ENCODE measurements at regions not wholly inside any gene's neighbourhood (a gene's known extent, or its start where the extent isn't known, plus 50 kb on each side); places are given as distances from the start of the nearest gene placed in this dataset.

DNA sequence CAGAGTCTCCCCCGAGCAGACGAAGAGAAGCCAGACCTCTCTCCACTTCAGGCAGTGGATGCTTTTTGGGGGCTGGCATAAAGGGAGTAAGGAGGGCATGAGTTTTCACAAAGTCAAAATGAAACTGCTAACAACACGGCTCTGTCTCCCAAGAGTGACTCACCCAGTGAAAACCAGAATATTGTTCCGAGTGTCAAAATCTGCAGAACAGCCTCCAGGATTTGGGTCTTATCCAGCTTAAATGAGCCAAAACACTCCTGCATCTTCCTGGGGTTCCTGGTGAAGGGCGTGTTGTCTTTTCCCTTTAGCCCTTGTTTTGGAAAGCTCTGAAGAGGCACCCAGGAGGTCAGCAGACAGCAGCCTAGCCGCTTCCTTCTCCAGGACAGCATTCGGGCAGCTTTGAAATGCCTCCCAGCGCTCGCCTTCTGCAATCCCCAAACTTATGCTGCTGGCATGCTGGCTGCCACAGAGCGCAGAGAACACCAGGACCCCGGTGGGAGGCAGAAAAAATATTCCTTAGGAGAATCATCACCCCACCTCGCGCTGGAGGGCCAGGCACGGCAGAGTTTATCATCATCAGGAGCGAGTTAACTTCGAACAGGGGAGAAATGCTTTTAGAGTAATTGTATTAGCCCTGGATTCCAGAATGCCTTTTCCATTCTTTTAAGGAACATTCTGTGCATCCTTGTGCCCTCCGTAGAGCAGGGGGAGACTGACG is 117.7 kb upstream of the NCOR2 start:
- TF ChIP-seq, protein P1, sequence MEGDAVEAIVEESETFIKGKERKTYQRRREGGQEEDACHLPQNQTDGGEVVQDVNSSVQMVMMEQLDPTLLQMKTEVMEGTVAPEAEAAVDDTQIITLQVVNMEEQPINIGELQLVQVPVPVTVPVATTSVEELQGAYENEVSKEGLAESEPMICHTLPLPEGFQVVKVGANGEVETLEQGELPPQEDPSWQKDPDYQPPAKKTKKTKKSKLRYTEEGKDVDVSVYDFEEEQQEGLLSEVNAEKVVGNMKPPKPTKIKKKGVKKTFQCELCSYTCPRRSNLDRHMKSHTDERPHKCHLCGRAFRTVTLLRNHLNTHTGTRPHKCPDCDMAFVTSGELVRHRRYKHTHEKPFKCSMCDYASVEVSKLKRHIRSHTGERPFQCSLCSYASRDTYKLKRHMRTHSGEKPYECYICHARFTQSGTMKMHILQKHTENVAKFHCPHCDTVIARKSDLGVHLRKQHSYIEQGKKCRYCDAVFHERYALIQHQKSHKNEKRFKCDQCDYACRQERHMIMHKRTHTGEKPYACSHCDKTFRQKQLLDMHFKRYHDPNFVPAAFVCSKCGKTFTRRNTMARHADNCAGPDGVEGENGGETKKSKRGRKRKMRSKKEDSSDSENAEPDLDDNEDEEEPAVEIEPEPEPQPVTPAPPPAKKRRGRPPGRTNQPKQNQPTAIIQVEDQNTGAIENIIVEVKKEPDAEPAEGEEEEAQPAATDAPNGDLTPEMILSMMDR (IDR thresholded peaks at IDR 0.05; ENCODE audit: low read length) = no peak
- no peak for TF ChIP-seq EZH2 (IDR thresholded peaks at IDR 0.05; ENCODE audit: borderline replicate concordance, low read length)

Data from OCI-LY1 (cell line).